Epithelial cell of esophagus (primary cell): ENCODE measurements at regions not wholly inside any gene's neighbourhood (a gene's known extent, or its start where the extent isn't known, plus 50 kb on each side); places are given as distances from the start of the nearest gene placed in this dataset.

ENCODE experiments used
- DNase-seq: peaks from one replicate; pipeline ENCODE4 v3.0.0; 2010; ENCODE audit warnings: low read depth
- H3K4me3 ChIP-seq: 2 replicates; pipeline ENCODE4 v1.5.1; 2011; ENCODE audit warnings: mild to moderate bottlenecking, low read length, control low read depth
- TF ChIP-seq, protein P1 (sequence below): IDR thresholded peaks from 2 replicates; pipeline ENCODE4 v1.5.1; 2011; ENCODE audit warnings: low read depth, mild to moderate bottlenecking, low read length, control low read depth, inconsistent platforms; ENCODE audit not compliant: insufficient read depth; ENCODE audit errors: missing control alignments

DNA sequence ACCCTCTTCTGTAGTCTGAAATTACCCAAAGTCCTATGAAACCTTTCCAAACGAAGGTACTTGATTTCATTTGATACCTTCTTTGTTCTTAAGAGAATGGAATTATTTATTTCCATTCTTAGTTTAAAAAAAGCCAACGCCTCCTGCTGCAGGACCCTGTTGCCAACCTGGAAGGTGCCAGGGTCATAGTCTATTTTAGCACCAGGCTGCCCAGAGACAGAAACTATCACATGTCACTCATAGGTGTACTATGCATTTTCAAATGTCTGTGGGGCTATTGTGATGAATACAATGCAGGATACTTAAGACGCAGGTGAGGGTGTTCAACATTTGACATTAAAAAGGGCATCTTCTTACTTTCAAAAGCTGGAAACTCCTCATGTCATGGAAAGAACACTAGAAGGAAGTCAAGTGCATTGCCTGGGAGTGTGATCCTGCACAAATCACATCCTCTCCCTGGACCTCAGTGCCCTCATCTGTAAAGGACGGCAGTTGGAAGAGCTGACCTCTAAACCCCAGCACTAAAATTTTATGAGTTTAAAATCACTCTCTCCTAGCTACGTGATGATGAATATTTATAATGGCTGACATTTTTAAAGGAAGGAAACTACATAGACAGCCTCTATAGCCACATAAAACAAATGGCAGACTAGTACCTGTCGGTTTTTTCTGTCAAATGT lies 107.3 kb upstream of the SYT6 start:
- TF ChIP-seq, protein P1, sequence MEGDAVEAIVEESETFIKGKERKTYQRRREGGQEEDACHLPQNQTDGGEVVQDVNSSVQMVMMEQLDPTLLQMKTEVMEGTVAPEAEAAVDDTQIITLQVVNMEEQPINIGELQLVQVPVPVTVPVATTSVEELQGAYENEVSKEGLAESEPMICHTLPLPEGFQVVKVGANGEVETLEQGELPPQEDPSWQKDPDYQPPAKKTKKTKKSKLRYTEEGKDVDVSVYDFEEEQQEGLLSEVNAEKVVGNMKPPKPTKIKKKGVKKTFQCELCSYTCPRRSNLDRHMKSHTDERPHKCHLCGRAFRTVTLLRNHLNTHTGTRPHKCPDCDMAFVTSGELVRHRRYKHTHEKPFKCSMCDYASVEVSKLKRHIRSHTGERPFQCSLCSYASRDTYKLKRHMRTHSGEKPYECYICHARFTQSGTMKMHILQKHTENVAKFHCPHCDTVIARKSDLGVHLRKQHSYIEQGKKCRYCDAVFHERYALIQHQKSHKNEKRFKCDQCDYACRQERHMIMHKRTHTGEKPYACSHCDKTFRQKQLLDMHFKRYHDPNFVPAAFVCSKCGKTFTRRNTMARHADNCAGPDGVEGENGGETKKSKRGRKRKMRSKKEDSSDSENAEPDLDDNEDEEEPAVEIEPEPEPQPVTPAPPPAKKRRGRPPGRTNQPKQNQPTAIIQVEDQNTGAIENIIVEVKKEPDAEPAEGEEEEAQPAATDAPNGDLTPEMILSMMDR, result no peak
- H3K4me3 ChIP-seq, result no peak overlapping the region
- DNase-seq, result no peak

DNA sequence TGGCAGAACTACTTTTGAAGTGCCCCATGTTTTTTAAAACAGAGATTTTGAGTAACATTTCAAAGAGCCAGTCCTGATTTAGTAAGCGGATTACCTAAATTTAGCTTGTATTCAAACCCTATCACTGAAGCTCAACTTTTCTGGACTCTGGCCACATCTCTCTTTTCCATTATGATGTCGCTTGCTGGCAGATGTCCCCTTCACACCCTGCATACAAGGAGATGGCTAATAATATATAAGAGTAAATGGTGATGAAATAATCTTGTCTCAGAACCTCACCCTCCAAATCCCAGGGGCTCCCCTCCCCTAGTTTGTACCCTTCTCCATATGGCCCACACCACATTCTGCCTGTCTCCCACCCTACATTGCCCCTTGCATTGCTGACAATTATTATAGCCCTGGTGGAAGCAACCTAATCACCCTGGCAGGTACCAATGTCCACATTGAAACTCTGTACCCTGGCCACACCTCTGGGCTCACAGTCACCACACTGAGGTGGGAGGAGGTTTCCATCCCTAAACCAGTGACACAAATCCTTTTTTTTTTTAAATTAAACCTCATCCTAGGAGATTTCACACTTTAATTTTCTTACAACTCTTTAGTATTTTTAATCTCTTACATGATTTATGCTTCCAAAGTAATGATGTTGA lies 106.0 kb upstream of the SYT6 start:
- DNase-seq, result no peak
- H3K4me3 ChIP-seq, result no peak overlapping the region
- TF ChIP-seq, protein P1, result no peak

DNA sequence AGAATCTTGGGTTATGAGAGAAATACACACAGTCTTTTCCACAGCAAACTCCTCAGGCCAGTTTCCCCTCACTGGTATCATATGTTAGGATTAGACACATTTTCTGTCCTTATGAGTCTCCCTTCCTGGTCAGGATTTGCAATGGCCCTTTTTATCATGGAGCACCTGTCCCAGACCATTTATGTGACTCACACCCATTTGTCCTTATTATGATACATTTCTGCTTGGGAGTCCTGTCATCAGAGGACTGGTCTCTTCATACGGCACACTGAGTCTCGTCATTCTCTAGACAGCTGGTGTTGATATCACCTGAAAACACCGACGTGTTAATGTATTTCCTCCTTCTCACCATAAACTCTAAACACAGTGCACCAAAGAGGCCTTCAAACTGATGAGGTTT lies 105.0 kb upstream of the SYT6 start:
- TF ChIP-seq, protein P1, result no peak
- no peak overlapping the region for H3K4me3 ChIP-seq
- no peak for DNase-seq

DNA sequence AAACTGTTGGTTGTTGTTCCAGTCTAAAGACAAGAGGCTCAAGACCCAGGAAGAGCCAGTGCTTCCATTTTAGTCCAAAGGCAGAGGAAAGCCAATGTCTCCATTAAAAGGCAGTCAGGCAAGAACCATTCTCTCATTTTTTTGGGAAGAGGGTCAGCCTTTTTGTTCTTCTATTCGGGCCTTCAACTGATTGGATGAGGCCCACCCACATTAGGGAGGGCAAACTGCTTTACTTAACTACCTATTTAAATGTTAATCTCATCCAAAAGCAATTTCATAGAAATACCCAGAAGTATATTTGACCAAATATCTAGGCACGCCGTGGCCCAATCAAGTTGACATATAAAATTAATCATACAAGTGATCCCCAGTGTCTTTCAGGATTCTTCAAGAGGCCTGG lies 104.4 kb upstream of the SYT6 start:
- TF ChIP-seq, protein P1, result no peak
- H3K4me3 ChIP-seq, result no peak overlapping the region
- no peak for DNase-seq

DNA sequence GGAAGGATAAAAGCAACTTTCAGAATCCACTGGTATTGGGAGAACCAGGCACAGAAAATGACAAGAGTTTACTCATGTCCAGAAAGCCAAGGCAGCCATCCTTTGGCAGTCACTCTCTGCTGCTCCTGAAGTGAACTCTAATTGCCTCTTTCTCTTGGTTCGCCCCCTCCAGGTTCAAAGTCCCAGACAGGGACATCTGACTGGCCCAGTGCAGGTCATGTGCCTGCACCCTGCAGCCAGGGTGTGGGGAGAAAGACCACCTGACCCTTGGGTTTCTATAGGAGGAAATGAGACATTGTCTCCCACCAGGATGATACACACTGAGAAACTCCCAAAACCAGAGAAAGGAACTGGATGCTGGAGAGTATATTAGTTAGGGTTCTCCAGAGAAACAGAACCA lies 103.9 kb upstream of the SYT6 start:
- TF ChIP-seq, protein P1, result no peak
- H3K4me3 ChIP-seq, result no peak overlapping the region
- DNase-seq, result no peak

DNA sequence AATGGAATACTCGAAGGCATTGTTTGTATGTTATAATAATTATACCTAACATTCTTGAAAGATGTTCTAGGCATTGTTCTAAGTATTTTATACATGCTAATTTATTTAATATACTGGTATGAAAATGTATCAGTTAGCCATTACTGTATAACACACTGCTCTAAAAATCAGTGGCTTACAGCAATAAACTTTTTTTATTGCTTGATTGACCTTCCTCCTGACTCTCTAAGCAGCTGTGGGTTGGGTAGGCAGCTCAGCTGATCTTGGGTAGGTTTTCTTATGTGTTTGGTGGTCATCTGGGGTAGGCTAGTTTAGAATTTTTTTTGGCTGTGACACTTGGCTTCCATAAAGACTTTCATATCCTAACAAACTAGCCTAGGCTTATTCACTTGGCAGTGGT lies 100.2 kb upstream of the SYT6 start:
- TF ChIP-seq, protein P1, result no peak
- DNase-seq, result no peak
- no peak overlapping the region for H3K4me3 ChIP-seq

DNA sequence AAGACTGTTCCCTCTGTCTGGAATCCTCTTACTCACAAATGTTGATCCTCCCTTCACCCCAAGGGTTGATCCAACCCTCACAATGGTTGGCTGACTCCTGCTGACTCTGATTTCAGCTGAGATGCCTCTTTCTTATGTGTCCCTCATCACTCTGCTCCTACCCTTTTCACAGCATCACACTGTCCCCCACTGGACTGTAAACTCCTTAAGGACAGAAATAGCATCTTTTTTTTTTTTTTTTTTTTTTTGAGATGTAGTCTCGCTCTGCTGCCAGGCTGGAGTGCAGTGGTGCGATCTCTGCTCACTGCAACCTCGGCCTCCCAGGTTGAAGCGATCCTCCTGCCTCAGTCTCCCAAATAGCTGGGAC lies 97.9 kb upstream of the SYT6 start:
- no peak for DNase-seq
- H3K4me3 ChIP-seq, result no peak overlapping the region
- TF ChIP-seq, protein P1, result no peak
